Activated B cell treated with CpG ODN at 0.5 μM for 24 hours (primary cell): ENCODE measurements at regions not wholly inside any gene's neighbourhood (a gene's known extent, or its start where the extent isn't known, plus 50 kb on each side); places are given as distances from the start of the nearest gene placed in this dataset.

Experiments
- ATAC-seq: fragments of 200-7000 bp; cut with Tn5 transposase; one replicate; pipeline ENCODE4 v1.10.0; 2021; ENCODE audit warnings: low read depth, mild to moderate bottlenecking, moderate library complexity
- CTCF ChIA-PET: fragments of 350-600 bp; sonication (Branson Sonifier 250); formaldehyde crosslinking; loops from one replicate; lab custom pipeline; 2021; ENCODE audit warnings: antibody characterized with exemption; lab: Charles Lee
- POLR2A ChIA-PET: fragments of 350-600 bp; sonication (Branson Sonifier 250); formaldehyde crosslinking; loops from one replicate; lab custom pipeline; 2021; ENCODE audit warnings: antibody characterized with exemption; lab: Charles Lee
- DNase-seq: peaks from one replicate; pipeline ENCODE4 v3.0.0; 2022
- H3K27ac Mint-ChIP-seq: one replicate; pipeline ENCODE4 v1.8.0; 2020; ENCODE audit warnings: mixed read lengths
- H3K27me3 Mint-ChIP-seq: one replicate; pipeline ENCODE4 v1.8.0; 2021; ENCODE audit warnings: mixed read lengths
- H3K36me3 Mint-ChIP-seq: one replicate; pipeline ENCODE4 v1.8.0; 2021; ENCODE audit warnings: low read depth, mixed read lengths
- H3K4me1 Mint-ChIP-seq: one replicate; pipeline ENCODE4 v1.8.0; 2021; ENCODE audit warnings: mixed read lengths
- H3K4me3 Mint-ChIP-seq: one replicate; pipeline ENCODE4 v1.8.0; 2020; ENCODE audit warnings: mild to moderate bottlenecking, mixed read lengths
- H3K9me3 Mint-ChIP-seq: one replicate; pipeline ENCODE4 v1.8.0; 2020; ENCODE audit warnings: mixed read lengths
- CTCF ChIP-seq: fragments of 200-600 bp; IDR thresholded peaks from one replicate; pipeline ENCODE4 v1.8.0; 2022; ENCODE audit warnings: antibody characterized with exemption, mild to moderate bottlenecking
- intact Hi-C: fragments of 100-400 bp; cut with micrococcal nuclease; formaldehyde crosslinking; loops from one replicate; pipeline ENCODE4 v1.15.1; 2024

DNA sequence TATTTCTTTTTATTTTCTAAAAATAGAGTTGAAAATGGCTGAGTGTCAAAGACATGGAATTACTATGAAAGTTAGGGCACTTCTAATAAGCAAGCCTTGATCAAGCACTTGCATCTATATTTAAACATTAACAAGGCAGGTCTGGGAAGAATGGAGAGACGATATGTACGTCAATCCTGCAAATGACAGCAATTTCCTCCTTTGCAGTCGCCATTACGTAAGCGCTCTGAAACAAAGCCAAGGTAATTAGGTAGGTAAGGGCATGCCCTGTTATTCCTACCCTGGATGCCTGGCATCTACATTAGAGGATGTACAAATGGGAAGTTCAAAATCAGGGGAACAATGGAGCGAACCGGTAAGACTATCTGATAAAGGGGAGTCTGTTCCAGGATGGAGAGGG, 664.0 kb upstream of the ARGLU1 start:
- H3K9me3 Mint-ChIP-seq = no peaks in the 10 kb centered on the region
- intact Hi-C loops = no loop called here
- no peaks in the 10 kb centered on the region for H3K27me3 Mint-ChIP-seq
- H3K4me1 Mint-ChIP-seq = no peaks in the 10 kb centered on the region
- H3K36me3 Mint-ChIP-seq = no peaks in the 10 kb centered on the region
- ChIA-PET POLR2A (no interaction called here), CTCF (no interaction called here)
- no peak for TF ChIP-seq CTCF
- DNase-seq = no peak
- no peak overlapping the region for H3K27ac Mint-ChIP-seq
- no peak overlapping the region for H3K4me3 Mint-ChIP-seq
- no peak for ATAC-seq

GRCh38 chr13:107223867-107224266, 655.9 kb upstream of the ARGLU1 start:
- no peaks in the 10 kb centered on the region for H3K9me3 Mint-ChIP-seq
- DNase-seq (no peak), ATAC-seq (no peak)
- no peak overlapping the region for H3K27ac Mint-ChIP-seq
- intact Hi-C loops = no loop called here
- H3K36me3 Mint-ChIP-seq = no peaks in the 10 kb centered on the region
- ChIA-PET POLR2A (no interaction called here), CTCF (no interaction called here)
- no peak overlapping the region for H3K4me3 Mint-ChIP-seq
- no peaks in the 10 kb centered on the region for H3K27me3 Mint-ChIP-seq
- no peak for TF ChIP-seq CTCF
- H3K4me1 Mint-ChIP-seq = no peaks in the 10 kb centered on the region

DNA sequence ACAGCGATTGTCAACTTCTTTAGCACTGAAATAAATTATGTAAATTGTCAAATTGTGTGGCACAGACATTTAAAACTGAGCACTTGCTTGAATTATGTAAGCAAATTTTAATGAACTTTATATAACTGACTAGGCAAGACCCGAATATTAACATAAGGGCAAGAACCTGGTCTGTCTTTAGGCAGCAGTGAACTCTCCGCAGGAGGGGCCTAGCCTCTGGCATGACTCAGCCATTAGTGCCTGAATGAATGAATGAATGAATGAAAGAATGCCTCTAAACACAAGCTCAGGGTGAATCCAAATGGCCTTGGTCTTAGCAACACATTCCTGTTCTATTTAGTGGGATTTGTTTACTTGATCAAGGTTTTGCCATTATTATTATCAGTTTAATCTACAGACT, 654.7 kb upstream of the ARGLU1 start:
- no peaks in the 10 kb centered on the region for H3K4me1 Mint-ChIP-seq
- H3K27ac Mint-ChIP-seq = no peak overlapping the region
- no peaks in the 10 kb centered on the region for H3K9me3 Mint-ChIP-seq
- CTCF ChIA-PET = no interaction called here
- H3K36me3 Mint-ChIP-seq = no peaks in the 10 kb centered on the region
- intact Hi-C loops = no loop called here
- DNase-seq (no peak), ATAC-seq (no peak)
- H3K27me3 Mint-ChIP-seq = no peaks in the 10 kb centered on the region
- POLR2A ChIA-PET = no interaction called here
- H3K4me3 Mint-ChIP-seq = no peak overlapping the region
- TF ChIP-seq CTCF = no peak

DNA sequence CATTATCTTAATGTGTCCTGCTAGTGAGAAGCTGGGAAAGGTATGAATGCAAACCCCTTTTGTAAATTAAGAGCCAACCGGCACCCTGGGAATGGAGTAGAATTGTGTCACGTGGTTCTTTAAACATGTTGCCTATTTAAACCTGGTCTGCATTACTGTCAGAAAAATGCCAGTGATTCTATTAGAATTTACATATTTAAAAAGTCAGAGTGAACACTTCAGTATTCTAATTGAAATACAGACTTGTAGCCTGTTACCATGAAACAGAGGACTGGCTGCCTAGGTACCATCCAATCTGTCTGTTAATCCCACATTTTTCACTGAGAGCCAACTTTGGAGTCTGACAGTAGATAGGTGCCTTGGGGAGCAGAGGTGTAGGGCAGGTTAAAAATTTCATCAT, 652.3 kb upstream of the ARGLU1 start:
- DNase-seq (no peak), ATAC-seq (no peak)
- Mint-ChIP-seq H3K27me3 (no peaks in the 10 kb centered on the region), H3K9me3 (no peaks in the 10 kb centered on the region), H3K27ac (no peak overlapping the region), H3K4me3 (no peak overlapping the region), H3K4me1 (no peaks in the 10 kb centered on the region), H3K36me3 (no peaks in the 10 kb centered on the region)
- TF ChIP-seq CTCF = no peak
- ChIA-PET POLR2A (no interaction called here), CTCF (no interaction called here)
- intact Hi-C loops = no loop called here

DNA sequence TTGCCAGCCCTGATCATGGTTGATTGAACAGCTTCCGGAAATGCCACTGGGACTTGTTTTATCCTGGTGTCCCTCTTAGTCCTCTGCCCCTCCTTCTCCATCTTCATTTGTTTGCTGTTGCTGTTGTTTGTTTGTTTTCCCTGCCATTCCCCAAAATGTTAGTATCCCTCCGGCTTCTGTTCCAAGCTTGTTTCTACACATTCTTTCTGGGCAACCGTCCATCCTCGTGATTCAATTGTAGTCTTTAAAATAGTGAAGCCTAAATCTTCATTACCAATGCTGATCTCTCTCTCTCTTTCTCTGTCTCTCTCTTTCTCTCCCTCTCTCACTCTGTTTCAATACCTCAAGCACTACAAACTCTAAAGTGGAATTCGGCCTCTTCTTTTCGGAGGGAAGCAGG, 649.3 kb upstream of the ARGLU1 start:
- ATAC-seq = no peak
- Mint-ChIP-seq H3K4me1 (no peaks in the 10 kb centered on the region), H3K9me3 (no peaks in the 10 kb centered on the region), H3K27me3 (no peaks in the 10 kb centered on the region), H3K4me3 (no peak overlapping the region), H3K27ac (no peak overlapping the region), H3K36me3 (no peaks in the 10 kb centered on the region)
- CTCF ChIA-PET = interaction anchor here (1.5 kb wide), 1 partner anchor 15 kb away, joined by 3 read pairs; no protein-coding TSS in a partner anchor
- DNase-seq = no peak
- intact Hi-C loops = loop anchor here (10.0 kb wide), 1 partner anchor 868 kb away; no protein-coding TSS in a partner anchor
- POLR2A ChIA-PET = no interaction called here
- TF ChIP-seq CTCF = no peak
